HepG2 (cell line): ENCODE measurements at regions not wholly inside any gene's neighbourhood (a gene's known extent, or its start where the extent isn't known, plus 50 kb on each side); places are given as distances from the start of the nearest gene placed in this dataset.

Experiments used
- ATAC-seq: fragments of 200-7000 bp; cut with Tn5 transposase; 3 replicates; pipeline ENCODE4 v1.9.1; 2020; ENCODE audit warnings: mild to moderate bottlenecking, moderate library complexity
- BruUV-seq: library from RNA; stranded (reverse); fragments of 400-500 nt; replicated peaks from 2 replicates; lab custom pipeline; 2021; lab: Mats Ljungman, UMichigan
- CTCF ChIA-PET: fragments of 300-600 bp; formaldehyde crosslinking; extraction: SDS; loops from one replicate; lab custom pipeline; 2021; ENCODE audit warnings: low total read pairs, inconsistent platforms, low intra/inter-chr PET ratio; lab: Yijun Ruan, JAX
- POLR2A ChIA-PET: fragments of 350-600 bp; sonication (Branson Sonifier 250); formaldehyde crosslinking; loops from one replicate; lab custom pipeline; 2020; ENCODE audit warnings: antibody characterized with exemption, inconsistent platforms; lab: Yijun Ruan, JAX
- DNase-seq: peaks from one replicate; pipeline ENCODE4 v3.0.0-alpha.2; 2015; ENCODE audit warnings: low spot score
- FAIRE-seq: peaks from 3 replicates; lab custom pipeline; 2011; peaks lifted over from hg19 to GRCh38; lab: Jason Lieb, UNC
- H2AFZ ChIP-seq: one replicate; pipeline ENCODE4 v1.6.1; 2011; ENCODE audit warnings: low read length, inconsistent platforms
- H3K27ac ChIP-seq: fragments of 300-600 bp; 3 replicates; pipeline ENCODE4 v1.8.0; 2011; ENCODE audit warnings: mixed run types, mild to moderate bottlenecking, mixed read lengths, low read length, inconsistent platforms; ENCODE audit not compliant: insufficient read depth; ENCODE audit errors: extremely low read length
- H3K27me3 ChIP-seq, 2 experiments: fragments of 200-600 bp in 1 of 2; 2 replicates in 1 of 2; 3 replicates in 1 of 2; pipeline versions ENCODE4 v1.6.0 to v1.8.0; 2011; ENCODE audit warnings: low read length in 2 of 2, mild to moderate bottlenecking in 2 of 2, moderate library complexity in 2 of 2, inconsistent platforms in 1 of 2; ENCODE audit not compliant: insufficient read depth in 2 of 2, control insufficient read depth in 1 of 2
- H3K36me3 ChIP-seq, 2 experiments: fragments of 200-600 bp in 1 of 2; replicated peaks in 1 of 2; 2 replicates in 1 of 2; 3 replicates in 1 of 2; pipeline versions ENCODE4 v1.5.1 to v1.8.0; 2011; ENCODE audit warnings: low read length in 2 of 2, inconsistent platforms in 1 of 2; ENCODE audit not compliant: insufficient read depth in 2 of 2, control insufficient read depth in 1 of 2
- H3K4me1 ChIP-seq: 2 replicates; pipeline ENCODE4 v1.5.1; 2012; ENCODE audit warnings: low read length, inconsistent platforms; ENCODE audit not compliant: insufficient read depth
- H3K4me2 ChIP-seq: 2 replicates; pipeline ENCODE4 v1.6.0; 2011; ENCODE audit warnings: low read depth, low read length, inconsistent platforms
- H3K4me3 ChIP-seq, 3 experiments: fragments of 200-600 bp in 1 of 3; sonication (generic), shearing (Covaris generic) in 1 of 3; replicated peaks in 1 of 3; 2 replicates each; pipeline ENCODE4 v1.5.1; 2011 to 2016; ENCODE audit warnings: low read length in 3 of 3, inconsistent platforms in 2 of 3, low read depth in 2 of 3, mild to moderate bottlenecking in 2 of 3, control low read depth in 1 of 3, mixed read lengths in 1 of 3; ENCODE audit not compliant: insufficient read depth in 1 of 3
- H3K79me2 ChIP-seq: one replicate; pipeline ENCODE4 v1.6.1; 2011; ENCODE audit warnings: low read length, inconsistent platforms; ENCODE audit not compliant: insufficient read depth
- H3K9ac ChIP-seq: 2 replicates; pipeline ENCODE4 v1.6.0; 2011; ENCODE audit warnings: mild to moderate bottlenecking, low read depth, low read length, inconsistent platforms; ENCODE audit not compliant: insufficient read depth
- H3K9me3 ChIP-seq: 2 replicates; pipeline ENCODE4 v1.5.1; 2012; ENCODE audit warnings: mild to moderate bottlenecking, low read length
- H4K20me1 ChIP-seq: 2 replicates; pipeline ENCODE4 v1.6.0; 2011; ENCODE audit warnings: inconsistent platforms, mild to moderate bottlenecking, low read length, moderate library complexity; ENCODE audit not compliant: insufficient read depth
- FOXK1 ChIP-seq: sonication (generic); formaldehyde crosslinking; IDR thresholded peaks from 2 replicates; pipeline ENCODE4 v1.4.0; 2020; ENCODE audit warnings: low read depth, missing genetic modification reagents, borderline replicate concordance
- MAFF ChIP-seq: IDR thresholded peaks from 2 replicates; pipeline ENCODE4 v1.6.1; 2011; ENCODE audit warnings: low read depth, low read length, improper control_type of control experiment
- MAFK ChIP-seq, 2 experiments: IDR thresholded peaks in 1 of 2; conservative IDR thresholded peaks in 1 of 2; 2 replicates each; pipeline ENCODE4 v1.6.1; 2011; ENCODE audit warnings: improper control_type of control experiment in 2 of 2, low read length in 2 of 2
- ONECUT2 ChIP-seq: sonication (generic); formaldehyde crosslinking; IDR thresholded peaks from 2 replicates; pipeline ENCODE4 v1.4.0; 2020; ENCODE audit warnings: missing genetic modification reagents
- RAD21 ChIP-seq: fragments of 450-650 bp; formaldehyde crosslinking; IDR thresholded peaks from 2 replicates; pipeline ENCODE4 v1.5.0; 2020; ENCODE audit warnings: mild to moderate bottlenecking
- RFXANK ChIP-seq: IDR thresholded peaks from 2 replicates; pipeline ENCODE4 v1.6.1; 2016
- SYNCRIP ChIP-seq: fragments of 200-400 bp; formaldehyde crosslinking; IDR thresholded peaks from 2 replicates; pipeline ENCODE4 v1.6.1; 2018; ENCODE audit warnings: mild to moderate bottlenecking, low read depth, low read length; ENCODE audit not compliant: insufficient read depth
- THAP9 ChIP-seq: sonication (generic); formaldehyde crosslinking; IDR thresholded peaks from 2 replicates; pipeline ENCODE4; 2020; ENCODE audit warnings: missing genetic modification reagents, mild to moderate bottlenecking, borderline replicate concordance
- TOPORS ChIP-seq: sonication (generic); formaldehyde crosslinking; IDR thresholded peaks from 2 replicates; pipeline ENCODE4 v1.8.0; 2023; ENCODE audit warnings: mild to moderate bottlenecking, missing genetic modification reagents
- ZFX ChIP-seq: sonication (generic); formaldehyde crosslinking; IDR thresholded peaks from 2 replicates; pipeline ENCODE4 v1.4.0; 2020; ENCODE audit warnings: mild to moderate bottlenecking, low read depth, missing genetic modification reagents, moderate library complexity
- WGBS: methylation state at CpG from one replicate; pipeline ENCODE4 v1.1.6; 2017; ENCODE audit warnings: low lambda C conversion rate; 5-methylcytosine and 5-hydroxymethylcytosine counted together
- in situ Hi-C: cut with HindIII; loops from 2 replicates; pipeline ENCODE4 v1.10.0; 2017; ENCODE audit warnings: low pct_unique_long_range_greater_than_20kb; ENCODE audit not compliant: extremely low pct_ligation_motif_present
- intact Hi-C: fragments of 100-400 bp; cut with micrococcal nuclease; formaldehyde crosslinking; loops from one replicate; pipeline ENCODE4 v1.10.0; 2022; ENCODE audit not compliant: unreplicated experiment

GRCh38 chr10:130901311-130902165 lies 410.0 kb downstream of the TCERG1L start:
- intact Hi-C loops (no loop called here), in situ Hi-C loops (no loop called here)
- no peak for DNase-seq
- ChIA-PET POLR2A (no interaction called here), CTCF (no interaction called here)
- H3K4me3 ChIP-seq = no peak overlapping the region
- H2AFZ ChIP-seq = no peak overlapping the region
- no peak for TF ChIP-seq FOXK1 (CRISPR knock-in tag)
- no peak overlapping the region for H3K4me2 ChIP-seq
- H3K9me3 ChIP-seq = no peaks in the 10 kb centered on the region
- no peaks in the 10 kb centered on the region for H3K4me1 ChIP-seq
- H3K9ac ChIP-seq = no peak overlapping the region
- peak; percentile 35; the same call in 1 of the 3 replicates for ATAC-seq
- no TSS peak for BruUV-seq
- H4K20me1 ChIP-seq = no peaks in the 10 kb centered on the region
- no peaks in the 10 kb centered on the region for H3K79me2 ChIP-seq
- peaks cover 1 to 14% of the 10 kb centered on the region in 2 experiments; a peak in 1 of 5 replicates for H3K27me3 ChIP-seq
- FAIRE-seq = no peak
- no peak overlapping the region for H3K27ac ChIP-seq
- WGBS = 17% methylated on average over 6 of the region's 15 CpGs
- H3K36me3 ChIP-seq = no peaks in the 10 kb centered on the region

- Histone ChIP-seq H3K9ac (no peak overlapping the region), H4K20me1 (no peaks in the 10 kb centered on the region), H3K36me3 (no peaks in the 10 kb centered on the region), H3K79me2 (no peaks in the 10 kb centered on the region), H2AFZ (no peak overlapping the region), H3K27ac (no peak overlapping the region), H3K4me2 (no peak overlapping the region), H3K9me3 (no peaks in the 10 kb centered on the region), H3K4me3 (no peak overlapping the region), H3K27me3 (peaks cover 1 to 17% of the 10 kb centered on the region in 2 experiments; a peak in 1 of 5 replicates), H3K4me1 (no peaks in the 10 kb centered on the region)
- WGBS = 0% methylated on average over 8 of the region's 8 CpGs
- CTCF ChIA-PET = no interaction called here
- no peak for TF ChIP-seq SYNCRIP
- peak; percentile 40; the same call in 1 of the 2 replicates for TF ChIP-seq MAFF
- no peak for TF ChIP-seq TOPORS (CRISPR knock-in tag)
- TF ChIP-seq RFXANK (CRISPR knock-in tag) = no peak
- no peak for TF ChIP-seq RAD21 (CRISPR knock-in tag)
- TF ChIP-seq THAP9 (CRISPR knock-in tag) = no peak
- no peak for TF ChIP-seq ZFX (CRISPR knock-in tag)
- TF ChIP-seq MAFK (conservative IDR thresholded peaks at IDR 0.05 in 1 of 2, IDR thresholded peaks at IDR 0.05 in 1 of 2; ENCODE audit: low read length in 2 of 2) = peak; percentile 21 to 67; a peak in 2 of 4 replicates
- no peak for TF ChIP-seq ONECUT2 (CRISPR knock-in tag)
- FAIRE-seq (no peak), DNase-seq (no peak), ATAC-seq (no peak)
- intact Hi-C loops (no loop called here), in situ Hi-C loops (no loop called here)
- POLR2A ChIA-PET = no interaction called here
- BruUV-seq = no TSS peak
These were observed 409.1 kb downstream of the TCERG1L start for GRCh38 chr10:130902471-130902870.
